KMS-11 (cell line): ENCODE measurements at regions not wholly inside any gene's neighbourhood (a gene's known extent, or its start where the extent isn't known, plus 50 kb on each side); places are given as distances from the start of the nearest gene placed in this dataset.
"Not testable (repeated sequence)": the region's sequence is repeated elsewhere in the genome, so short reads cannot be mapped to it uniquely, and the experiment has no call there.

Experiments used
- H2AFZ ChIP-seq: fragments of 200-600 bp; sonication (generic); 2 replicates; pipeline ENCODE4 v1.6.1; 2016; ENCODE audit warnings: antibody characterized with exemption, mixed run types, low read depth
- H3K27ac ChIP-seq: fragments of 200-600 bp; sonication (generic); 2 replicates; pipeline ENCODE4 v1.6.1; 2016; ENCODE audit warnings: mild to moderate bottlenecking, mixed run types
- H3K27me3 ChIP-seq: fragments of 200-600 bp; sonication (generic); 2 replicates; pipeline ENCODE4 v1.6.1; 2017; ENCODE audit warnings: mild to moderate bottlenecking, low read depth, mixed run types, moderate library complexity; ENCODE audit not compliant: insufficient read depth
- H3K36me3 ChIP-seq: fragments of 200-600 bp; sonication (generic); 2 replicates; pipeline ENCODE4 v1.6.1; 2017; ENCODE audit warnings: mild to moderate bottlenecking, mixed run types; ENCODE audit not compliant: insufficient read depth
- H3K4me1 ChIP-seq: fragments of 200-600 bp; sonication (generic); 2 replicates; pipeline ENCODE4 v1.6.1; 2016; ENCODE audit warnings: mild to moderate bottlenecking, low read depth, mixed run types; ENCODE audit not compliant: poor library complexity, severe bottlenecking
- H3K4me2 ChIP-seq: fragments of 200-600 bp; sonication (generic); 2 replicates; pipeline ENCODE4 v1.7.0; 2016; ENCODE audit warnings: mild to moderate bottlenecking, mixed run types
- H3K4me3 ChIP-seq: fragments of 200-600 bp; sonication (generic); IDR thresholded peaks from 2 replicates; pipeline ENCODE4 v1.6.1; 2017; ENCODE audit warnings: low read depth, low read length, mixed read lengths; ENCODE audit not compliant: insufficient read depth
- H3K79me2 ChIP-seq: fragments of 200-600 bp; sonication (generic); 2 replicates; pipeline ENCODE4 v1.6.1; 2016; ENCODE audit warnings: low read depth, mixed run types; ENCODE audit not compliant: insufficient read depth
- H3K9ac ChIP-seq: fragments of 200-600 bp; sonication (generic); 2 replicates; pipeline ENCODE4 v1.6.1; 2016; ENCODE audit warnings: mild to moderate bottlenecking, mixed run types
- H4K20me1 ChIP-seq: fragments of 200-600 bp; sonication (generic); 2 replicates; pipeline ENCODE4 v1.6.1; 2016; ENCODE audit warnings: mild to moderate bottlenecking, mixed run types; ENCODE audit not compliant: insufficient read depth
- CTCF ChIP-seq: fragments of 200-600 bp; sonication (generic); conservative IDR thresholded peaks from 2 replicates; pipeline ENCODE4 v1.6.1; 2017; ENCODE audit warnings: low read depth, mild to moderate bottlenecking, antibody characterized with exemption, low read length, moderate library complexity, mixed read lengths

GRCh38 chr9:102185371-102185770 lies 446.9 kb upstream of the GRIN3A start:
- Histone ChIP-seq H3K27ac (no peak overlapping the region), H2AFZ (no peak overlapping the region), H3K27me3 (no peaks in the 10 kb centered on the region), H3K79me2 (no peaks in the 10 kb centered on the region), H3K4me1 (no peaks in the 10 kb centered on the region), H3K36me3 (no peaks in the 10 kb centered on the region), H4K20me1 (no peaks in the 10 kb centered on the region), H3K4me2 (no peak overlapping the region), H3K9ac (no peak overlapping the region), H3K4me3 (no peak overlapping the region)
- TF ChIP-seq CTCF: no peak

GRCh38 chr9:102178811-102179210 lies 440.4 kb upstream of the GRIN3A start:
- Histone ChIP-seq H4K20me1 (no peaks in the 10 kb centered on the region), H3K4me1 (no peaks in the 10 kb centered on the region), H3K79me2 (no peaks in the 10 kb centered on the region), H3K27ac (no peak overlapping the region), H3K27me3 (no peaks in the 10 kb centered on the region), H3K4me3 (no peak overlapping the region), H3K36me3 (no peaks in the 10 kb centered on the region), H3K9ac (no peak overlapping the region), H2AFZ (no peak overlapping the region), H3K4me2 (no peak overlapping the region)
- no peak for TF ChIP-seq CTCF

- not testable (repeated sequence) for H3K79me2 ChIP-seq, H3K4me1 ChIP-seq, H3K4me2 ChIP-seq
Observed at GRCh38 chr9:102174202-102174601, 435.8 kb upstream of the GRIN3A start.

GRCh38 chr9:102164247-102164646 lies 425.8 kb upstream of the GRIN3A start:
- H3K4me1 ChIP-seq: no peaks in the 10 kb centered on the region
- H3K4me3 ChIP-seq: no peak overlapping the region
- H3K36me3 ChIP-seq: no peaks in the 10 kb centered on the region
- no peak overlapping the region for H3K4me2 ChIP-seq
- H2AFZ ChIP-seq: no peak overlapping the region
- no peaks in the 10 kb centered on the region for H3K27me3 ChIP-seq
- no peaks in the 10 kb centered on the region for H3K79me2 ChIP-seq
- TF ChIP-seq CTCF: no peak
- no peaks in the 10 kb centered on the region for H4K20me1 ChIP-seq
- no peak overlapping the region for H3K9ac ChIP-seq
- H3K27ac ChIP-seq: no peak overlapping the region

More at GRCh38 chr9:102174202-102174601, 435.8 kb upstream of the GRIN3A start:
- not testable (repeated sequence) for H4K20me1 ChIP-seq, H3K36me3 ChIP-seq, H3K4me3 ChIP-seq, H2AFZ ChIP-seq, H3K9ac ChIP-seq, H3K27me3 ChIP-seq, H3K27ac ChIP-seq

- not testable (repeated sequence) for H3K36me3 ChIP-seq, H3K9ac ChIP-seq, H3K4me3 ChIP-seq, H3K27ac ChIP-seq, H3K4me1 ChIP-seq, H4K20me1 ChIP-seq, H2AFZ ChIP-seq, H3K4me2 ChIP-seq, H3K27me3 ChIP-seq, H3K79me2 ChIP-seq
Observed at GRCh38 chr9:102153081-102153480, 414.6 kb upstream of the GRIN3A start.

- H3K27me3 ChIP-seq: no peaks in the 10 kb centered on the region
- no peak overlapping the region for H3K27ac ChIP-seq
- H3K4me1 ChIP-seq: no peaks in the 10 kb centered on the region
- H3K79me2 ChIP-seq: no peaks in the 10 kb centered on the region
- H3K4me2 ChIP-seq: no peak overlapping the region
- H4K20me1 ChIP-seq: no peaks in the 10 kb centered on the region
- H3K4me3 ChIP-seq: no peak overlapping the region
- TF ChIP-seq CTCF: no peak
- H3K9ac ChIP-seq: no peak overlapping the region
- no peak overlapping the region for H2AFZ ChIP-seq
- H3K36me3 ChIP-seq: no peaks in the 10 kb centered on the region
Observed at GRCh38 chr9:102135768-102136167, 397.3 kb upstream of the GRIN3A start.
